Right lobe of liver (tissue), 4 donors: ENCODE measurements at regions not wholly inside any gene's neighbourhood (a gene's known extent, or its start where the extent isn't known, plus 50 kb on each side); places are given as distances from the start of the nearest gene placed in this dataset.

Experiments used
- CTCF ChIP-seq, 4 donors: fragments of 200-600 bp in 3 of 4; fragments of 450-650 bp in 1 of 4; IDR thresholded peaks; one replicate each; pipeline versions ENCODE4 v1.5.1 to v1.8.0; 2016 to 2022; ENCODE audit warnings: antibody characterized with exemption in 4 of 4, mild to moderate bottlenecking in 2 of 4
- POLR2A ChIP-seq: fragments of 450-650 bp; IDR thresholded peaks from one replicate; pipeline ENCODE4 v1.6.1; 2017; ENCODE audit warnings: antibody characterized with exemption, mild to moderate bottlenecking
- donor health status: DM: no; HTN: no; CAD: no.
- donor health status: DM: no; HTN: no; CAD: no.
- donor health status: DM: no; HTN: yes; CAD: no.

DNA sequence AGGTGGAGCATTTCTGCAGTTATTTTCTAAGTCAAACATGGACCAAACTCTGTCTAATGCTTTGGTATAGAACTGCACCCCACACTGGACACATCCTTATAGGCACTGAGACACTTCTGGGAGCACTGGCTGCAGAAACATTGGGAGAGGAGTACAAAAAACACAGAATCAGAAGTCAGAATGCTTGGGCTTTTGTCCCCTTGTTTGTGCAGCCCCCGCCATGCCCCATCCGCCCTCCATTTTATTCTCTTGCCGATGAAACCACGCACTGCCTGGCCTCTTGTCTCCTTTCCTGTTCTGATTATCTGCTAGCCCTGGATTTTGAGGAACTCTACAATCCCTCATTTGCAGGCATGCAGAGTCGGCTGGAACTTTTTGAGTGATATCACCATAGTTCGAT is 1201.2 kb downstream of the TBC1D22A start:
- TF ChIP-seq CTCF (IDR thresholded peaks at IDR 0.05) (no peak), POLR2A (no peak)
